Testis (tissue), 2 donors: ENCODE measurements at regions not wholly inside any gene's neighbourhood (a gene's known extent, or its start where the extent isn't known, plus 50 kb on each side); places are given as distances from the start of the nearest gene placed in this dataset.
"Not testable (repeated sequence)": the region's sequence is repeated elsewhere in the genome, so short reads cannot be mapped to it uniquely, and the experiment has no call there.

Experiments used
- DNase-seq: peaks from one replicate; pipeline ENCODE4 v3.0.0-alpha.2; 2019
- H3K27ac ChIP-seq, 2 donors: fragments of 200-600 bp; sonication (generic); one replicate each; pipeline ENCODE4 v1.5.1; 2019
- H3K27me3 ChIP-seq: fragments of 200-600 bp; sonication (generic); one replicate; pipeline ENCODE4 v1.5.1; 2019
- H3K36me3 ChIP-seq: fragments of 200-600 bp; sonication (generic); one replicate; pipeline ENCODE4 v1.5.1; 2017; ENCODE audit warnings: low read depth; ENCODE audit errors: missing control alignments
- H3K4me1 ChIP-seq: fragments of 200-600 bp; sonication (generic); one replicate; pipeline ENCODE4 v1.5.1; 2019
- H3K4me3 ChIP-seq, 2 donors: fragments of 200-600 bp; sonication (generic); one replicate each; pipeline ENCODE4 v1.5.1; 2017 to 2019
- H3K9me3 ChIP-seq: fragments of 200-600 bp; sonication (generic); one replicate; pipeline ENCODE4 v1.5.1; 2017
- CTCF ChIP-seq, 3 experiments: fragments of 450-650 bp in 2 of 3; fragments of 200-600 bp in 1 of 3; sonication (generic) in 1 of 3; IDR thresholded peaks; one replicate each; pipeline ENCODE4 v1.5.1; 2016 to 2019; ENCODE audit warnings: antibody characterized with exemption in 3 of 3, mild to moderate bottlenecking in 2 of 3, moderate library complexity in 1 of 3
- POLR2A ChIP-seq: fragments of 450-650 bp; IDR thresholded peaks from one replicate; pipeline ENCODE4 v1.6.1; 2017; ENCODE audit warnings: antibody characterized with exemption, mild to moderate bottlenecking, moderate library complexity
- WGBS, 2 donors: methylation state at CpG; one replicate each; pipeline ENCODE4 v1.1.5; 2018; 5-methylcytosine and 5-hydroxymethylcytosine counted together
- intact Hi-C: fragments of 100-400 bp; cut with DNase I; formaldehyde crosslinking; loops from one replicate; pipeline ENCODE4 v1.15.1; 2023; ENCODE audit warnings: low total_unique reads

- intact Hi-C loops, result no loop called here
- TF ChIP-seq CTCF (IDR thresholded peaks at IDR 0.05) (no peak), POLR2A (no peak)
- 53 to 73% methylated on average over 1 of the region's 1 CpG for WGBS, 2 donors
These were observed 581.7 kb downstream of the KCNJ2 start for GRCh38 chr17:70750983-70751382.

GRCh38 chr17:70752461-70752860 is 583.1 kb downstream of the KCNJ2 start:
- intact Hi-C loops, H3K27ac ChIP-seq, DNase-seq, H3K4me3 ChIP-seq, H3K4me1 ChIP-seq, H3K9me3 ChIP-seq, H3K36me3 ChIP-seq, H3K27me3 ChIP-seq: not testable (repeated sequence)
- WGBS, 2 donors, result 84 to 94% methylated on average over 5 of the region's 5 CpGs

More at GRCh38 chr17:70750983-70751382, 581.7 kb downstream of the KCNJ2 start:
- Histone ChIP-seq H3K4me1 (no peaks in the 10 kb centered on the region), H3K27me3 (no peaks in the 10 kb centered on the region), H3K9me3 (no peaks in the 10 kb centered on the region), H3K27ac (no peak overlapping the region), H3K4me3 (no peak overlapping the region), H3K36me3 (no peaks in the 10 kb centered on the region)
- DNase-seq, result no peak

- 82 to 93% methylated on average over 1 of the region's 1 CpG for WGBS, 2 donors
- Histone ChIP-seq H3K36me3 (no peaks in the 10 kb centered on the region), H3K9me3 (no peaks in the 10 kb centered on the region), H3K4me3 (no peak overlapping the region), H3K4me1 (no peaks in the 10 kb centered on the region), H3K27me3 (no peaks in the 10 kb centered on the region), H3K27ac (no peak overlapping the region)
- DNase-seq, result no peak
- TF ChIP-seq CTCF (IDR thresholded peaks at IDR 0.05), result no peak
- no peak for TF ChIP-seq POLR2A
- intact Hi-C loops, result no loop called here
These were observed 583.7 kb downstream of the KCNJ2 start for GRCh38 chr17:70752966-70753467.

- Histone ChIP-seq H3K4me1 (no peaks in the 10 kb centered on the region), H3K27ac (no peak overlapping the region), H3K4me3 (no peak overlapping the region), H3K9me3 (no peaks in the 10 kb centered on the region), H3K36me3 (no peaks in the 10 kb centered on the region), H3K27me3 (no peaks in the 10 kb centered on the region)
- WGBS, 2 donors, result 88 to 89% methylated on average over 3 of the region's 3 CpGs
- no peak for DNase-seq
- intact Hi-C loops, result no loop called here
- TF ChIP-seq CTCF (IDR thresholded peaks at IDR 0.05), result no peak
- no peak for TF ChIP-seq POLR2A
These were observed 593.7 kb downstream of the KCNJ2 start for GRCh38 chr17:70763018-70763417.

GRCh38 chr17:70767102-70767701 is 597.9 kb downstream of the KCNJ2 start:
- 57 to 62% methylated on average over 2 of the region's 2 CpGs for WGBS, 2 donors
- Histone ChIP-seq H3K9me3 (no peaks in the 10 kb centered on the region), H3K27me3 (no peaks in the 10 kb centered on the region), H3K27ac (no peak overlapping the region), H3K4me1 (no peaks in the 10 kb centered on the region), H3K4me3 (no peak overlapping the region), H3K36me3 (no peaks in the 10 kb centered on the region)
- intact Hi-C loops, result no loop called here
- no peak for DNase-seq
- TF ChIP-seq POLR2A, result no peak
- peak; percentile 34 to 60 (median 55) for TF ChIP-seq CTCF (IDR thresholded peaks at IDR 0.05)
